Adipocyte (in vitro differentiated cells): ENCODE measurements at regions not wholly inside any gene's neighbourhood (a gene's known extent, or its start where the extent isn't known, plus 50 kb on each side); places are given as distances from the start of the nearest gene placed in this dataset.

Experiments
- DNase-seq: peaks from one replicate; pipeline ENCODE4 v3.0.0-alpha.2; 2015; ENCODE audit warnings: low read depth
- H3K27me3 ChIP-seq: replicated peaks from 2 replicates; pipeline ENCODE4 v1.7.0; 2013; ENCODE audit warnings: mild to moderate bottlenecking, low read length, moderate library complexity; ENCODE audit not compliant: control insufficient read depth, insufficient read depth
- H3K36me3 ChIP-seq: 2 replicates; pipeline ENCODE4 v1.7.0; 2013; ENCODE audit warnings: low read length, mild to moderate bottlenecking, moderate library complexity; ENCODE audit not compliant: control insufficient read depth, insufficient read depth, severe bottlenecking
- H3K4me1 ChIP-seq: 2 replicates; pipeline ENCODE4 v1.7.0; 2013; ENCODE audit warnings: mild to moderate bottlenecking, low read length, moderate library complexity; ENCODE audit not compliant: control insufficient read depth, insufficient read depth
- H3K4me3 ChIP-seq: 2 replicates; pipeline ENCODE4 v1.7.0; 2013; ENCODE audit warnings: mild to moderate bottlenecking, low read length, moderate library complexity
- H3K9ac ChIP-seq: 2 replicates; pipeline ENCODE4 v1.7.0; 2013; ENCODE audit warnings: mild to moderate bottlenecking, low read length, moderate library complexity
- H3K9me3 ChIP-seq: 2 replicates; pipeline ENCODE4 v1.7.0; 2013; ENCODE audit warnings: mild to moderate bottlenecking, low read length, moderate library complexity; ENCODE audit not compliant: control insufficient read depth

DNA sequence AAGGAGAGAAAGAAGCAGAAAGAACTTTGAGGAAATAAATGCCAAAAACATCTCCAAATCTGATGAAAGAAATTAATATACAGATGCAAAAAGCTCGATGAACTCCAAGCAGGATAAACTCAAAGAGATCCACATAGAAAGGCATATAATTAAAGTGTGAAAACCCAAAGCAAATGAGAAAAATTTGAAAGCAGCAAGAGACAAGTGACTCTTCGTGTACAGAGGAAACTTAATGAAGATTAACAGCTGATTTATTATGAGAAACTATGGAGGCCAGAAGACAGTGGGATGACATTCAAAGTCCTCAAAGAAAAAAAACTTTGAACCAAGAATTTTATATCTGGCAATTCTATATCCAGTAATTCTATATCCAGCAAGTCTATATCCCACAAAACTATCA lies 163.0 kb upstream of the TMCC3 start:
- Histone ChIP-seq H3K27me3 (no peaks in the 10 kb centered on the region), H3K36me3 (no peaks in the 10 kb centered on the region), H3K9me3 (peaks cover 53% of the 10 kb centered on the region), H3K4me1 (no peaks in the 10 kb centered on the region), H3K9ac (no peak overlapping the region), H3K4me3 (peak overlapping the region; percentile 39)
- DNase-seq, result peak; percentile 13

GRCh38 chr12:94812345-94812744 lies 162.0 kb upstream of the TMCC3 start:
- no peaks in the 10 kb centered on the region for H3K36me3 ChIP-seq
- peaks cover 53% of the 10 kb centered on the region for H3K9me3 ChIP-seq
- H3K9ac ChIP-seq, result no peak overlapping the region
- no peak for DNase-seq
- no peaks in the 10 kb centered on the region for H3K27me3 ChIP-seq
- H3K4me3 ChIP-seq, result no peak overlapping the region
- H3K4me1 ChIP-seq, result no peaks in the 10 kb centered on the region

DNA sequence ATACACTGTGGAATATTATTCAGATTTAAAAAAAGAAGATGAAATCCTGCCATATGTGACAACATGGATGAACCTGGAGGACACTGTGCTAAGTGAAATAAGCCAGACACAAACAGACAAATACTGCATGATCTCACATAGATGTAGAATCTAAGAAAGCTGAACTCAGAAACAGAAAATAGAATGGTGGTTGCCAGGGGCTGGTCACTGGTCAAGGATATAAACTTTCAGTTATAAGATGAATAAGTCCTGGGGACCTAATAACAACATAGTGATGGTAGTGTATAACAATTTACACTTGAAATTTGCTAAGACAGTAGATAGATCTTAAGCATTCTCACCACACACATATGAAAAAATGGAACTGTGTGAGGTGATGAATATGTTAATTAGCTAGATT lies 161.3 kb upstream of the TMCC3 start:
- Histone ChIP-seq H3K4me1 (no peaks in the 10 kb centered on the region), H3K27me3 (no peaks in the 10 kb centered on the region), H3K4me3 (no peak overlapping the region), H3K36me3 (no peaks in the 10 kb centered on the region), H3K9ac (no peak overlapping the region), H3K9me3 (peaks cover 53% of the 10 kb centered on the region)
- DNase-seq, result no peak

- no peaks in the 10 kb centered on the region for H3K36me3 ChIP-seq
- peaks cover 4% of the 10 kb centered on the region for H3K4me1 ChIP-seq
- H3K27me3 ChIP-seq, result no peaks in the 10 kb centered on the region
- no peak overlapping the region for H3K4me3 ChIP-seq
- no peak overlapping the region for H3K9ac ChIP-seq
- H3K9me3 ChIP-seq, result peaks cover 28% of the 10 kb centered on the region
- DNase-seq, result no peak
Observed at GRCh38 chr12:94807951-94808350, 157.6 kb upstream of the TMCC3 start.

- H3K9ac ChIP-seq, result no peak overlapping the region
- H3K4me1 ChIP-seq, result peaks cover 4% of the 10 kb centered on the region
- no peaks in the 10 kb centered on the region for H3K36me3 ChIP-seq
- DNase-seq, result no peak
- H3K27me3 ChIP-seq, result peaks cover under 1% of the 10 kb centered on the region
- H3K9me3 ChIP-seq, result peaks cover 15% of the 10 kb centered on the region
- H3K4me3 ChIP-seq, result no peak overlapping the region
Observed at GRCh38 chr12:94806617-94807016, 156.3 kb upstream of the TMCC3 start.

DNA sequence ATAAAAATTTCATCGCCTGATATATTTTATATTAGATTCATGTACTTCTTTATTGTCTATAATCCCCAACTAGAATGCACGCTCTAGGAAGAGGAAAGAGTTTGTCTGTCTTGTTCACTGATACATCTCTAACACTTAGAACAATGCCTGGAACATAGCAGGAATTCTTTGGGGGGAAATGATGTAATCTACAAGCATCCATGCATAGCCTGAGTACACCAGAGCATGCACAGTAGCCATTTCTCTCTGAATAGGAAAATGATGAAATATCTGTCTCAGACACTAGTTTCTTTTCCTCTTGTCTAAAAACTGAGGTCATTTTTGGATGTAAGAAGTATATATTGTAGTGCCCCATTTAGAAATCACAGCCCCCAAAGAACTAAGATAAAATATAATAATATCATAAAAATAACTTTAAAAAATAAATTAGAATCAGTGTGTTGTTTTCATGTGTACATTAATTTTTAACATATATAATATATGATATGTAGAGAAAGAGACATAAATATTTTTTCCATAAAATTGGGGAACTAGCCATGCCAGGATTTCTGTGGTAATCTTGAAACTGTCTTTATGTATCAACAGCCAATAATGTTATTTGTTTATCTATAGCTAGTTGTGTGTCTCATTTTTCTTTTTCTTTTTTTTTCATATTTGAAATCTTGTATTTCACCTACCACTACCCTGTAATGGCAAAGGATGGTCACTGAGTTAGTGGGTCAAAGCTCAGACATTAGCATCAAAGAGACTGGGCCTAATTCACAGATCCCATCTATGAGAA lies 155.6 kb upstream of the TMCC3 start:
- peak; percentile 92 for DNase-seq
- Histone ChIP-seq H3K4me1 (peaks cover 4% of the 10 kb centered on the region), H3K4me3 (no peak overlapping the region), H3K9ac (no peak overlapping the region), H3K27me3 (peaks cover 7% of the 10 kb centered on the region), H3K9me3 (peaks cover 8% of the 10 kb centered on the region), H3K36me3 (no peaks in the 10 kb centered on the region)

- no peak overlapping the region for H3K9ac ChIP-seq
- no peak for DNase-seq
- H3K4me3 ChIP-seq, result no peak overlapping the region
- H3K27me3 ChIP-seq, result peaks cover 8% of the 10 kb centered on the region
- no peaks in the 10 kb centered on the region for H3K36me3 ChIP-seq
- peaks cover 4% of the 10 kb centered on the region for H3K4me1 ChIP-seq
- H3K9me3 ChIP-seq, result peaks cover 3% of the 10 kb centered on the region
Observed at GRCh38 chr12:94803939-94804338, 153.6 kb upstream of the TMCC3 start.

- DNase-seq, result no peak
- H3K27me3 ChIP-seq, result peaks cover 12% of the 10 kb centered on the region
- H3K36me3 ChIP-seq, result no peaks in the 10 kb centered on the region
- H3K9me3 ChIP-seq, result peaks cover 3% of the 10 kb centered on the region
- H3K9ac ChIP-seq, result no peak overlapping the region
- H3K4me3 ChIP-seq, result no peak overlapping the region
- peaks cover 4% of the 10 kb centered on the region for H3K4me1 ChIP-seq
Observed at GRCh38 chr12:94802796-94803195, 152.4 kb upstream of the TMCC3 start.

- DNase-seq, result no peak
- peaks cover 4% of the 10 kb centered on the region for H3K4me1 ChIP-seq
- no peak overlapping the region for H3K9ac ChIP-seq
- H3K27me3 ChIP-seq, result peaks cover 12% of the 10 kb centered on the region
- H3K4me3 ChIP-seq, result no peak overlapping the region
- peaks cover 3% of the 10 kb centered on the region for H3K9me3 ChIP-seq
- H3K36me3 ChIP-seq, result no peaks in the 10 kb centered on the region
Observed at GRCh38 chr12:94801745-94802144, 151.4 kb upstream of the TMCC3 start.

DNA sequence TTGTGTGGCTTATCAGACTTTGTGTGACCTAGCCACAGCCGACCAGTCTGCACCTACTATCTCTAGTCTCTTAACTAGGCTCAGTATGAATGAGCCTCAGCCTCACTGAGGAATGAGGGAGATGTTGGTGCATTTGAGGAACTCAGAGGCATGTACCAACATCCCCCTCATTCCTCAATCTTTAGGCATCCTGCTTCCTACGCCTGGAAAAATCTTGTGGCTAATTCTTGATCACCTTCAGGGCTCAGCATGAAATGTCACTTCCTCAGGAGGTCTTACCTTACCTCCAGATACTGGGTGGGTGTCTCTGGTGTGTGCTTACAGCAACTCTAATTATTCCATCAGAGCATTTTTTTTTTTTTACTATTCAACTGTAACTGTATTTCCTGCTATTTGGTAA lies 148.8 kb upstream of the TMCC3 start:
- Histone ChIP-seq H3K36me3 (no peaks in the 10 kb centered on the region), H3K9me3 (peaks cover 3% of the 10 kb centered on the region), H3K9ac (no peak overlapping the region), H3K27me3 (peaks cover 12% of the 10 kb centered on the region), H3K4me1 (no peaks in the 10 kb centered on the region), H3K4me3 (no peak overlapping the region)
- no peak for DNase-seq

DNA sequence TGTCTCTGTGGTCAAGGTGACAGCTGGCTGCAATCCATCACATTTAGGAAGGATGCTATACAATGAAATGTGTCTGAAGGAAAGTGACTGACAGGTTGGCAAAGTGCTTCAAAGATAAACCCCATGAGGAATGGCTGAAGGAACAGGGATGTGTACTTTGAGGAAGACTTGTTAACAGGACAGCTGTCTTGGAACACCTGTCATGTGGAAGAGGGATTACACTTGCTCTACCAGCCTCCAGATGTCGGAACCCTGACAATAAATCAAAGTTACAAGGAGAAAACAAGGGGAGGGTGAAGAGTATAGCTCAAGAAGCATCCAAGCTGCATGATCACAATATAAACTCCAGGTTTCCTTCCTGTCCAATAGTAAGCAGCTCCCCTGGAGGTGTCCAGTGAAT lies 147.8 kb upstream of the TMCC3 start:
- H3K4me3 ChIP-seq, result no peak overlapping the region
- no peak for DNase-seq

DNA sequence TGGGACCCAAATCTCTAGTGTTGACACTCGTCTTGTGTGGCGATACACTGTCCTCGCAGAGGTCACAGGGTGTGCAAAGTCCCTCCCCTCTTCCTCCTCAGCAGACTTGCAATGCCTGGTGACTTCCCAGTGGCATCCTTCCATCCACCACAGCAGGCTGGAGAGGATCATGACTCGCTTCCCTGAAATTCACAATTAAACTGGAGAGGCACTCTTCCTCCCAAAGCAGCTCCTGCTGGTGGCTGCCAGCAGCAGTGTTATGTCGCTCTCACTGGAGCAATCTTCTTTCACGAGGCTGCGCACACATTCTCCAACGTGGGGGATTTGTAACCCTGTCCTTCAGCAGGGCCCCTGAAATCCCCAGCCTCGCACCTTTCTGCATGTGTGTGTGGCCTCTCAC lies 145.2 kb upstream of the TMCC3 start:
- Histone ChIP-seq H3K4me3 (no peak overlapping the region), H3K9ac (no peak overlapping the region), H3K27me3 (peaks cover 4% of the 10 kb centered on the region), H3K9me3 (peaks cover 3% of the 10 kb centered on the region), H3K36me3 (no peaks in the 10 kb centered on the region), H3K4me1 (peaks cover 8% of the 10 kb centered on the region)
- peak; percentile 77 for DNase-seq

More for the DNA sequence above, 147.8 kb upstream of the TMCC3 start:
- Histone ChIP-seq H3K9ac (no peak overlapping the region), H3K27me3 (peaks cover 12% of the 10 kb centered on the region), H3K9me3 (peaks cover 3% of the 10 kb centered on the region), H3K36me3 (no peaks in the 10 kb centered on the region), H3K4me1 (no peaks in the 10 kb centered on the region)
